GM21526 (cell line): ENCODE measurements at regions not wholly inside any gene's neighbourhood (a gene's known extent, or its start where the extent isn't known, plus 50 kb on each side); places are given as distances from the start of the nearest gene placed in this dataset.
"Not testable (repeated sequence)": the region's sequence is repeated elsewhere in the genome, so short reads cannot be mapped to it uniquely, and the experiment has no call there.

Source experiments
- ATAC-seq: cut with Tn5 transposase; IDR thresholded peaks from one replicate; pipeline ENCODE4 v1.9.1; 2021; ENCODE audit warnings: moderate library complexity; ENCODE audit not compliant: unreplicated experiment, low FRiP score

DNA sequence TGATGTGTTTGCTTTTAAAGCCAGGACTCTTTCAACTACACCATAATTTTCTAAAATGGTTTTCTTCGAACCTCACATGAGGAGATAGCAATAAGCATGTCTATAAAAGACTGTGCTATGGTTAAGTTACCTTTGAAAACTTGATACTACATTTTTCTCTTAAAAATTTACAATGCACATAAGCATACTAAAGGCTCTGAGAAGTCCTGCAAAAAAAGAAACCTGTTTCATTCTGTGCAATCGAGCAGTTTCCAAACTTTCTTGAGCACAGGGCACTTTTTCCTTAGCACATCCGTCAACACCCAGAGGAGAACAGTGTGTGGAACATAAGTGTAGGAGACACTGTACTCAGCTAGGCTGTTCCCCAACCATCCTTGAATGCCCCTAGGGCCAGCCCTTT, 144.1 kb upstream of the ARHGAP20 start:
- ATAC-seq = no peak

DNA sequence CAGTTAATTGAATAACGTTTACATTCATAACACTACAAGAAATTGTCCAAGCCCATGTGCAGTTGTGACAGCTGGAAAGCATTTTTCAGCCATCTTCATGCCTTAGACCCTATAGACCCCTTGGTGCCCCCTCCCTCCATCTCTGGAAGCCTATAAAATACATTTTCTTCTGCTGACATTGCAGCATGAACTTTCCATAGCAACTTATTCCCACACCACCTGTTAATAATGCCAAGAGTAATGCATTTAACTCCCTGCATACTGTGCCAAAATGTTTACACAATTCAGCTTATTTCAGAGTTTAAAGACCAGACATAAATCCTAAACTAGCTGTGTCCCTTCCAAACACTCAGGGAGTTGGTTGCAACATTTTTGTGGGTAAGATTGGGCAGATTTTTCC, 143.0 kb upstream of the ARHGAP20 start:
- ATAC-seq = no peak

DNA sequence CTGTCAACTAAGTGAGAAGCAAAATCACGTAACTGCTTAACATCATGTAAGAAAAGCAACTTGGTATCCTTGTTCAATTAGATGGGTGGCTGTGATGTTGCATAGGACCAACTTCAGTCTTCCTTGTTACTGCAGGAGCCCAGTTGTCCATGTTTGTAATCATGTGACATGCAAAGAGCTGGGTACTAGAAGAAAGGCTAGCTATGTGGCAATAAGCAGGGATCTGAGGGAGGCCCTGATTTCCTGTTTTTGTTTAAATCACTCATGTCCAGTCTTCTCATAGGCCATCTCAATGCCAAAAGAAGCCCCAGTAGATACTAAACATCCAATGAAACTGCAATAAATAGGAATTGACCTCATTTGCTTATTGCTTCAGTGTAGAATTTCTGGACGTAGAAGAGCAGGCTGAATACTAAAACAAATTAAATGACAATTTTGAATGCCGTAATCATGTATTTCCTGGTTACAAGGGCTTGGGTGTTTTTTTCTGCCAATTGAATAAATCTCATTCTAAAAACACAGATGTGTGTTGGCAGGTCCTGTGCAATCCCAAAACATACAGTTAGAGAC, 140.8 kb upstream of the ARHGAP20 start:
- no peak for ATAC-seq

DNA sequence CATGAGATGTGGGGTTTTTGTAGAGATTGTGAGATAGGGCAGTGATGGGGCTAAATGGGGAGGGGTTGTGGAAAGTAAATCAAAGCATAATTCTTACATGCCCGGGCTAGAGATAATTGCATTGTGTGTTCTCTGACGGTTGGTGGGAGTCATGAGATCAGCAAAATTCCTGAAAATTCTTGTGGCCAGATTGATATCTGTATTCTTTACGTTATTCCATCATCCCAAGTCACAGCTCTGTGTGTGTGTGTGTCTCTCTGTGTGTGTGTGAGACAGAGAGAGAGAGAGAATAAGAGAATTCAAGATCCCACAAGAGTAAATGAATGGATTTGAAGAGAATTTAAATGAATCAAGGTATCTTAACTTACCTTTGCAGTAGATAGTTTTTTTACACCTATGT, 138.6 kb upstream of the ARHGAP20 start:
- ATAC-seq = no peak

DNA sequence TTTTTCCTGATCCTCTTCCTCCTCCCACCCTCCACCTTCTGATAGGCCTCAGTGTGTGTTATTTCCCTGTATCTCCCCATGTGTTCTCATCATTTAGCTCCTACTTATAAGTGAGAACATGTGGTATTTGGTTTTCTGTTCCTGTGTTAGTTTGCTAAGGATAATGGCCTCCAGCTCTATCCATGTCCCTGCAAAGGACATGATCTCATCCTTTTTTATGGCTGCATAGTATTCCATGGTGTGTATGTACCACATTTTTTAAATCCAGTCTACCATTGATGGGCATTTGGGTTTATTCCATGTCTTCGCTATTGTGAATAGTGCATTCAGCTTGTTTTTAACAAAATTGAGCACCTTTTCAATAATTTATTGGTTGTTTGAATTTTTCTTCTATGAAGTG, 130.8 kb upstream of the ARHGAP20 start:
- ATAC-seq = not testable (repeated sequence)

DNA sequence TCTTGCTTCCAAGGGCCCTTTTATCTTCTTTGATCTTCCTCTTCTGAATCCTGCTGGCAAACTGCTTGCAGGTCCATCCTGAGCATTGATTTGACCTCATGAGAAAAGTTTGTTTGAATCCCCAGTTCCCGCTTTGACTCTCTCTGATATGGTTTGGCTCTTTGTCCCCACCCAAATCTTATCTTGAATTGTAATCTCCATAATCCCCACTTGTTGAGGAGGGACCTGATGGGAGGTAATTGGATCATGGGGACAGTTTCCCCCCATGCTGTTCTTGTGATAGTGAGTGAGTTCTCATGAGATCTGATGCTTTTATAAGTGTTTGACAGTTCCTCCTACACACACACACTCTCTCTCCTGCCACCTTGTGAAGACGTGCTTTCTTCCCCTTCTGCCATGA, 126.6 kb upstream of the ARHGAP20 start:
- ATAC-seq = no peak

DNA sequence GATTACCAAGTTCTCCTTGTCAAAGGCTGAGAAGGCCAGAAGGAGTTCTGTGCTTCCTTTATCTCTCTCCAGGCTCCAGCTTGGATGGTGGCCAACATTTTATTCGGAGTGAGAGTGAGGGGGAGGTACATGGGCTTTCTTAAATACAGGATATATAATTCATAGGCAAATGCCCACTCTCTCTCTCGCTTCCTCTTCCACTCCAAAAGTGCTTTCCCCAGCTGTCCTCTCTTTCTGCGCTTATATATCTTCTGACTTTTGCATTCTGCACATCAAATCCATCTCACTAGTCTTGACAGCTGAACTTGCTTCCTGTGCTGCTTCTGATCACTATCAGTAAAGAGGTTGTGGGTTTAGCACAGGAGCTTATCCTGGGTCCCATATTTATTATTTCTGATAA, 125.4 kb upstream of the ARHGAP20 start:
- ATAC-seq = no peak

DNA sequence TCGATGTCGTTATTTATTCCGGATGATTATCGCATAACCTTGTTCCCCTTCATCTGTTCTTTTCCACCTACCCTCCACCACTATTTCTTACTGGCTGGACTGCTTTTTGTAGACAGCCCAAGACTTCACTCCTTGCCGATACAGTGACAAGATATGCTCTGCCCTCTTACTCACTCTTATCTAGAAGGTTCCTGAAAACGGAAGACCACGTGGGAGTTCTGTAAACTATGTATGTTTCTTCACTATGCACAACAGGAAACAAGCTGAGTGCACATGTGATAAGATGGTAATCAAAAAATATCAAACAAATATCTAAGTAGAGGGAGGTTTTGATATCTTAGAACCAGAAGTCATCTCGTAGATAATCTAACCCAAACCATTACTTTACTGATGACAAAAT, 122.9 kb upstream of the ARHGAP20 start:
- no peak for ATAC-seq

DNA sequence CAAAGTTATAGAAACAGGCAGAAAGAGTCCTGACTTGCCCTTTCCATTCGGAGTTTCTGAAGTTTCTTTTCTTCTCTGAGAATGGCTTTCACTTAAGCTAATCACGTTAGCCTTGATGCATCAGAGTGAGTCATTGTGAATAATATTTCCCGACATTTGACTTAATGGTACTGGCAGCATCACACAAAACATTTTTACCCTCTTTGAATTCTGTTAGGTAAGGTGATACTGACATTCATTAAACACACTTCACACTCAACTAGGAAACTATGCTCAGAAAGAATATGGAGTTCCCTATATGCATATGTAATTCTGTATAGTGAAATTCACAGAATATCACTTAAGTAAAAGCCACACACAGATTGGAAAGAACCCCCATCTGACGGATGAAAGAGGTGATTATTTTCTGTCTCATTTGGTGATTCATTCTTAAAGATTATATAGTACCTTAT, 120.8 kb upstream of the ARHGAP20 start:
- ATAC-seq = no peak

DNA sequence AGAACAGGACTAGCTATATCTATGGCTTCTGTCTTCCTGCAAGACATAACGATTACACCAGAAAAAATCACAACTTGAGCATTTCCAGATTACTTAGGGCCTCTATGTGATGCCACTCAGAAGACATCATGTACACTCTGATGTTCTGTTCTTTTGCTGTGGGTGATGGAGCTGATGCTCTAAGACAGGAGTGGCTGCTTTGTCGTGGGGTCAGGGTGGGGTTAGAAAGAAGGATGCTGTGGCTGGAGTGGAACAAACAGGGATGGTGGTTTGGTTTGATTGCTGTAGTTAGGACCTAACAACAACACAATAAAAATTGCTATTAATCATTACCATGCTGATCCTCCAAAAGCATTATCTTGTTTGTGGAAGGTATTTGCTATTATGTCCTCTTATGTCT, 120.3 kb upstream of the ARHGAP20 start:
- ATAC-seq = no peak

DNA sequence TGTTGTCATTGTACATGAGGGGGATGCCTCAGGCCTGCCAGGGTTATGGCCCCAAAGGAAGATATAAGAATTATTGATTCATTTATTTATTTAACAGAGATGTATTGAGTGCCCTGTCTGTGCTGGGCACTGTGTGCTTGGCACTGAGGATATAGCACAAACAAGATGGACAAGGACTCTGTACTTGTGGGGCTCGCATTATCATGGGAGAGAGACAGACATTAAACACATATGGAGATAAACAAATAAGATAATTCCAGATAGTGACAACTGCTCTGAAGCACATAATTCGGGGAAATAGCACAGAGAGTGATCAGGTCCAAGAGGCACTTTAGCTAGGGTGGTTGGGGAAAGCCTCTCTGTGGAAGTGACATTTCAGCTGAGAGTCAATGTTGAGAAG, 119.8 kb upstream of the ARHGAP20 start:
- no peak for ATAC-seq

DNA sequence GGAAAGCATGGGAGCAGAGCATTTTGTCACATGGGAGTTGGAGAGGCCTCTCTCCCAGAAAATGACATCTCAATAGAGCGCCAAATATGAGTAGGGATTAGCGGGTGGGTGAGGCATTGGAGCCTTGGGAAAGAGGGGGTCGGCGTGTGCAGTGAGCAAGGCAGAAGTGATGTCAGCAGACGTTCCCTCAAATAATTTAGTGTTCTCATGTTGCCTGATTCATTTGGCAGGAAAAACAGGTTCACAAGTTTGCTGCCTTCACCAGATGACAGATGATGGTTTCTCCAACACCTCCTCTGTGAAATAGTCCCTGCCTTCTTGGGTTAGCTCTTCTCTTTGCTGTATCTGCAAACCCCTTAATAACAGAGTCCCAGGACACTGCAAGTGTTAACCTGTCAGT, 118.5 kb upstream of the ARHGAP20 start:
- ATAC-seq = no peak

DNA sequence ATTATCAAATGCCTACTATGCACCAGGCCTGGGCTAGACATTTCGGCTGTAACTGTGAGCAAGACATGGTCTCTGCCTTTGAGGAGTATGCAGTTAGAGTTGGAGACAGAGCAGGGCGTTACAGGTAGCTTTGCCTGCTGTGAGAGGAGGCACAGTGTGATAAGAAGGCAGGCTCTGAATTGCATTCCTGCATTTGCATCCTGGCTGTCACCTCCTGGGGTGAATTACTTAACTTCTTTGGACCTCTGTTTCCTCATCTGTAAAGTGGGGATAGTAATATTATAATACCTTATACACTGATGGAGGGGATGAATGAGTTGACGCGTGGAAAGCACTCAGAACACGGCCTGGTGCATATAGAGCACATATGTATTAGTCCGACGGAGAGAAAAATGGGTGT, 118.1 kb upstream of the ARHGAP20 start:
- ATAC-seq = no peak

DNA sequence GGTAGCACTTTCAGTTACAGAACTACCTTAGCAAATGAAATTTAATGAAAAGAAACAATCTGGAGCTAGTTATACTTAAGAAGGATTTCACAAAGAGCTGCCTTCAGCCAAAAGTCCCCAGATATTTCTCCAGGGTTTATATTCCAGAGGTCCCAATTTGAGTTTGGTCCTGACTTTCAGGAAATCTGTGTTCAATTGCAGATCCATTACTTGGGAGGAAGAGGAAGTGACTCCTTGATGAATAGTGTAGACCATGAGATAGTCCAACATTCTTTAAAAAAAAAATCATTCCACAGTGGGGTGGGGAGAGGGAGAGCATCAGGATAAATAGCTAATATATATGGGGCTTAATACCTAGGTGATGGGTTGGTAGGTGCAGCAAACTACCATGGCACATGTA, 117.6 kb upstream of the ARHGAP20 start:
- ATAC-seq = no peak

DNA sequence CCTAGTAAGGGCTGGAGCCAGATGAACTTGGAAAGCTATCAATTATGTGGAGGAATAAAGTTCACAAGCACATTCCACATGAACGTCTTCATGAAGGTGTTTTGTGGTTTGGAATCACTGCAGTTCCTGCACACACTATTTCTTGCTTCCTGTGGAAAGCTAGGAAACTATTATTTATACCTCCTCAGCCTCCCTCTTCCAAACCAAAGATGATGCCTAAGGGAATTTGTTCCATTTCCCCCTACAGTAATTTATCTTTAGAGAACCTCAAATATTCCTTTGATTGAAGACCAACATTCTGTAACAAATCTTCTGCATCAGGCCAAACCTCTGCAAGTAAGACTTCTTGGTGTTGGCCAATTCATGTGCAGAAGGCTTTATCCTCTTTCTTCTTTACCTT, 115.8 kb upstream of the ARHGAP20 start:
- no peak for ATAC-seq

DNA sequence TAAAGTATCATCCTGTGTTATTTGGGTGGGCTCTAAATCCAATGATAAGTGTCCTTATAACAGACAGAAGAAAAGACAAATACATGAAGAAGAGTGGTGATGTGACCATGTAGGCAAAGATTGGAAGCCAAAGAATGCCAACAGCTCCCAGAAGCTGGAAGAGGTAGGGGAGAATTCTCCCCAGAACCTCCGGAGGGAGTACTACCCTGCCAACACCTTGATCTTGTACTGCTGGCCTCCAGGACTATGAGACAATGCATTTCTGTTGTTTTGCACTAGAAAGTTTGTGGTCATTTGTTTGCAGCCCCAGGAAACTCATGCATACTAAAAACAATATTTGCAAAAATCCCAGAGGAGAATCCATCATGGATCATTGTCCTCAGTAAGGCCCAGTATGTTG, 115.0 kb upstream of the ARHGAP20 start:
- ATAC-seq = no peak

DNA sequence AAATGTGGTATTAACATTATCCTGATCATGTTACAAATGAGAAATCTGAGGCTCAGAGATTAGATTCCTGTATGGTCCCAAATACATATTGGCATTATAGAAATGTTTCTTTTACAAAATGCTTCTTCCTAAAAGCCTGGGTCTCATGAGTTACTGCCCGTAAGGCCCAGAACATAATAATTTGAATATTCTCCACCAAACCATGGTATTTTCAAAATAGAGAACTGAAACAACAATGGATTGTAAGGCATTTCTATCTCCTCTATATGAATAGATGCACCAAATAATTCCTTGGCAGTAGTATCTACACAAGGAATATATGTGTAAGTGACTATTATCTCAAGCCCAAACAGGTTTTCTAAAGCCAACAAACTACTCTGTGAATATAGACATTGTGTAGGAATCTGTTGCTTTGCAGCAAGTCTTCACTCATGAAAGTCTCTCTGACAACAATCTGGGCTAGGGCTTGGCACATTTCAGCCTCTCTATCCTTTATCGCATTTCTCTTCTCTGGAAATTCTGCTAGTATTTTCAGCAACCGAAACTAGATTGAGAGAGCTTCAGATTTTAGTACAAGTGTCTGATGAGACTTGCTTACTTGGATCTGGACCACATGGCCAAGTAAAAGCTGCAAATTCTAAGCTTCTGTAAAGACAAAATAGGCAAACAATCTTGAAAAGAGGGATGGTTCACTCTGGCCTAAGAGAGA, 112.8 kb upstream of the ARHGAP20 start:
- ATAC-seq = no peak

DNA sequence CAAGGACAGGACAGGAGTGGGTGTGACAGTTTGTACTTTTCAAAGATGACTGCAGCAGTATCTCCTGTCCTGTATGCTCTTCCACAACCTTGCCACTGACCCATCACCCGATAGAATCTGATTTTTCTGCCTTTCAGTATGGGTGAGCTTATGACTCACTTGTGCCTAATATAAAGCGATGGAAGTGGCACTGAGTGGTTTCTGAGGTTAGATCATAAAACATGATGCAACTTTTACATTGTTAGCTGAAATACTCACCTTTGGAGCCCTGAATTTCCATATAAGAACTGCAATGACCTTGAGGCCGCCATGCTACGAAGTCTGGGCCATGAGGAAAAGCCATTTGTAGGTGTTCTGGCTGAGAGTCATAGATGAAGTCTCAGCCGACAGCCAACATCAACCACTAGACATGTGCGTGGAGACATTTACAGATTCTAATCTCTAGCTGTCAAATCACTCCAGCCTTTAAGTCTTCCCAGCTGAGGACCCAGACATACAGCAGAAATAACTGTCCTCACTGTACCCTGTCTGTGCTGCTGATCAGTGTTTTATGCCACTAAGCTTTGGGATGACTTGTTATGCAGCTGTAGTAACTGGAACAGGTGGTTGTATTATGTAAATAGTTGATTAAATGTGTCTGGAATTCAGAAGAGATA, 105.9 kb upstream of the ARHGAP20 start:
- no peak for ATAC-seq

DNA sequence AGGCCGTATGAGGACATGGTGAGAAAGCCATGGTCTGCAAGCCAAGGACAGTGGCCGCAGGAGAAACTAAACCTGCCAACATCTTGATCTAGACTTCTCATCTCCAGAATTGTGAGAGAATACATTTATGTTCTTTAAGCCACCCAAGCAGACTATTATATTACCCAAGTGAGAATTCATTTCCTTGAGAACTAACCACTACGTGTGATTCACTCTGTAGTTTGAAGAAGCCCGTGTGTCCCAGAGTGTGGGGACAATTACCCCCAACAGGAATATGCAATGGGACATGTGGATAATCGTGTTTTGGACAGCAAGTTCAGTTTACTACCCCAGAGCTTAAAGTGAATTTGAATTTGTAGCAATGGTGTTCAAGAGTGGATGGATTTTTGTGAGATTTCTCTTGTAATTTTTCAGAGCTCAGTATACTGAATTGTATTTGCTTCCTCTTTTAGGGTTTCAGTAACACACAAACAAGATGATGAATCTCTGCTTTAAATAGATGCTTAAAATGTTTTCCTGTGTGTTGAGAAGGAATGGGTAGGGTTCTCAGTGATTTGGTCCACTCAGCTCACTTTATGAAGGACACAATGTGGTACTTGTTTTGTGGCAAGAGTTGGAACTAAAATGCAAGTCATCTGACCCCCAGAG, 100.0 kb upstream of the ARHGAP20 start:
- ATAC-seq = no peak

DNA sequence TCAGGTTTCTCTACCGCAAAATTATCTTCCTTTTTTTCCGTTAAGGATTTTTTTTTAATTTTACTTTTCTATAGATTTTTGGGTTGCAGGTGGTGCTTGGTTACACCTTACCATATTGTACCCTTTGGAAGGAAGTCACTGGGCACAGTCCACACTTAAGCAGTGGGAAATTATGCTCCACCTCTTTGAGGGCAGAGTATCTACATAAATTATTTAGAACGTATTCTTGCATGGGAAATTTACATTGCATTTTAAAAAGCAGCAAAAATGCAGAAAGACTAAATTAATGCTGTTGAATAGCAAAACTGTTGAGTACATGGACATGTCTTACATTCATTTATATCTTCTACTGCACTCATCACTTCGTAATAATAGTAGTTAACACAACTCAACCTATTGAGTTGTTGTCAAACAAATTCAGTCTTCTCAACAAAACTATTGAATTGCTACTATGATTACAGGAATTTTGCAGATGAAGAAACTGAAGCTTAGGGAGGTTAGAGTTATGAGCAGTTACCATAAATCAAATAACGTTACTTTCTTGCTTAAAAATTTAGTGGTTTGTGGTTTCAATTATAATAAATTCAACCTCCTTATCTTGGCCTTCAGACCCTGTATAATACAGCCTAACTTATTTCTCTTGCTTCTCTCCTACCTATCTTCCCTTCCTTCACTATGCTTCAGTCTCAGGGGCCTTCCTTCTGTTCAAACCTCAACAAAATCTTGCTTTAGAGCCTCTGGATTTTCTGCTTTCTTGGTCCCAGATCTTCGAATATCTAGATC, 97.4 kb upstream of the ARHGAP20 start:
- ATAC-seq = no peak

DNA sequence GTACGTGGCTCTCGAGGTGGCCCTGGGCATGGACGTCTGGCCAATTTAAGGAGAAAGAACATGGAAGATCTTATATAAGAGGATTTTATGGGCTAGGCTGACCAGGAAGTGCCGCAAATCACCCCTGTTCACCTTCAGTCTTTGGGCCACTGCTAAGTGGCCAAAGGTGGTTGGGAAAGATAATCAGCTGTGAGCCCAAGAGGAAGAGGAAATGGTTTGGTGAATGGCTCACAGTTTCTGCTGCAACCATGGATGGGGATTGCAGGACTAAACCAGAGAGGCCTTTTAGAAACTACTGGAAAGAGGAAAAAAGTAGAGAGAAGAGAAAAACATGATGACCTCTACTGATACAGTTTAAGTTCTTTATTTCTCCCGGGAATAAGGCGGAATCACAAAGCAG, 96.0 kb upstream of the ARHGAP20 start:
- ATAC-seq = no peak
